GM18508 (cell line): ENCODE measurements at regions not wholly inside any gene's neighbourhood (a gene's known extent, or its start where the extent isn't known, plus 50 kb on each side); places are given as distances from the start of the nearest gene placed in this dataset.

ENCODE experiments used
- ATAC-seq: cut with Tn5 transposase; IDR thresholded peaks from one replicate; pipeline ENCODE4 v1.9.1; 2021; ENCODE audit warnings: moderate number of reproducible peaks; ENCODE audit not compliant: insufficient read depth, unreplicated experiment

GRCh38 chr20:39874049-39874893 is 814.8 kb downstream of the MAFB start:
- ATAC-seq = no peak

GRCh38 chr20:39873286-39873685 is 815.8 kb downstream of the MAFB start:
- no peak for ATAC-seq

- no peak for ATAC-seq
These were observed 818.0 kb downstream of the MAFB start for GRCh38 chr20:39871013-39871412.

- ATAC-seq = no peak
These were observed 823.6 kb downstream of the MAFB start for GRCh38 chr20:39865446-39865845.

GRCh38 chr20:39862470-39862891 is 826.6 kb downstream of the MAFB start:
- ATAC-seq = no peak

GRCh38 chr20:39861381-39861780 is 827.7 kb downstream of the MAFB start:
- no peak for ATAC-seq

- ATAC-seq = no peak
These were observed 831.2 kb downstream of the MAFB start for GRCh38 chr20:39857835-39858234.

- ATAC-seq = no peak
These were observed 831.8 kb downstream of the MAFB start for GRCh38 chr20:39857187-39857586.

GRCh38 chr20:39855799-39856198 is 833.2 kb downstream of the MAFB start:
- ATAC-seq = no peak

- ATAC-seq = no peak
These were observed 834.0 kb downstream of the MAFB start for GRCh38 chr20:39855056-39855455.

- ATAC-seq = peak; percentile 58
These were observed 835.4 kb downstream of the MAFB start for GRCh38 chr20:39853636-39854035.

- ATAC-seq = no peak
These were observed 836.0 kb downstream of the MAFB start for GRCh38 chr20:39853050-39853449.

GRCh38 chr20:39851459-39851858 is 837.6 kb downstream of the MAFB start:
- no peak for ATAC-seq

GRCh38 chr20:39850821-39851330 is 838.2 kb downstream of the MAFB start:
- ATAC-seq = no peak

GRCh38 chr20:39850246-39850645 is 838.8 kb downstream of the MAFB start:
- ATAC-seq = no peak

- no peak for ATAC-seq
These were observed 839.4 kb downstream of the MAFB start for GRCh38 chr20:39849664-39850063.

- no peak for ATAC-seq
These were observed 839.9 kb downstream of the MAFB start for GRCh38 chr20:39849171-39849570.

GRCh38 chr20:39839399-39840119 is 849.5 kb downstream of the MAFB start:
- no peak for ATAC-seq

GRCh38 chr20:39837561-39837960 is 851.5 kb downstream of the MAFB start:
- no peak for ATAC-seq

- no peak for ATAC-seq
These were observed 853.8 kb downstream of the MAFB start for GRCh38 chr20:39835130-39835842.

GRCh38 chr20:39830903-39831302 is 858.1 kb downstream of the MAFB start:
- ATAC-seq = no peak
